Pons (tissue), 1 donor: ENCODE measurements at regions not wholly inside any gene's neighbourhood (a gene's known extent, or its start where the extent isn't known, plus 50 kb on each side); places are given as distances from the start of the nearest gene placed in this dataset.
"Not testable (repeated sequence)": the region's sequence is repeated elsewhere in the genome, so short reads cannot be mapped to it uniquely, and the experiment has no call there.

ENCODE experiments used
- DNase-seq: peaks from one replicate; pipeline ENCODE4 v3.0.0-alpha.2; 2016; ENCODE audit warnings: low spot score

GRCh38 chr10:63848871-63849270 is 327.7 kb downstream of the REEP3 start:
- not testable (repeated sequence) for DNase-seq

- no peak for DNase-seq
Observed at GRCh38 chr10:63862860-63863259, 341.7 kb downstream of the REEP3 start.

DNA sequence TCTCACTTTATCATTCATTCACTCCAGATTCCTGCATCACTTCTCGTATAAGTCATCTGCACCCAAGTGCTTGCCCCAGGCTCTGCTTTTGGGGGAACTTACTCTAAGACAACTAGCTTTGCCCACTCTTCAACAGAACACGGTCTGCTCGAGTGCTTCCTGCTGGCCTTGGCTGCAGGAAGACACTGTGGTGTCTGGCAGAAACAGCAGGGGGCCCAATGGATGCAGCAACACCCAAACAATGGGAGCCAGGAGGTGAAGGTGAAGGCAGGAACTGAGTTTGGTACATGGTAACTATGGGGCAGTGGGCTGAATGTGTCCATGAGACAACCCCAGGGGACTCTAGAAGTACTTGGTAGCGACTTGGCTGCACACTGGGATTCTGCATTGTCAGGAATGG is 344.0 kb downstream of the REEP3 start:
- no peak for DNase-seq

DNA sequence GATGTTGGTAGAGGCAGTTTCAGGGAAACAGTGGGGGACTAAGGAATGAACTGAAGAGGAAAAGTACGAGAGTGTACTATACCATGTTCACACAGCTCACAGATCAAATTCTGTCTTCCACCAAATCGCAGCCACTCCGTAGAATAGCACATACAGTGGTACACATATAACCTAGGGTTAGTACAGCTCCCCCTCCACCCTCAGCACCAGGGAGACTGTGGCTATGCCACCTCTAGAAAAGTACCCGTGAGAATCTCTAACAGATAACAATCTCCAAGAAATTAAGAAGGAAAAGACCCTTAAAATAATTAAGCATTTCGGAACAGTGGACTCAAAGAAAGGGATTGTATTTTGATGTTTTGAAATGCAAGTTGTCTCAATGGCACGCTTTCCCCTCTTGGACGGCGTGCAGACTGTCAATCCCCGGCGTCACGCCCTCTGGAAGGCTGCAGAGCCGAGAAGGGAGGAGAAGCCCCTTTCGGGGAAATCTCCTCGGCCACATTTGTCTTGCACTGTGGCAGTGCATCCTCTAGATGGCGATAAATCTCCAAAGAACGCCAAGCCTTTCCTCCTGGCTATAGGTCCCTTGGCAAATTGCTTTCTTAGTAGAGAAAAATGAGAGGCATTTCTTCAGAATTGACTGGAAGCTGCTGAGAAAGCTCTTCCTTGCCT is 345.0 kb downstream of the REEP3 start:
- DNase-seq = peak; percentile 62

GRCh38 chr10:63866747-63867140 is 345.5 kb downstream of the REEP3 start:
- DNase-seq = no peak

DNA sequence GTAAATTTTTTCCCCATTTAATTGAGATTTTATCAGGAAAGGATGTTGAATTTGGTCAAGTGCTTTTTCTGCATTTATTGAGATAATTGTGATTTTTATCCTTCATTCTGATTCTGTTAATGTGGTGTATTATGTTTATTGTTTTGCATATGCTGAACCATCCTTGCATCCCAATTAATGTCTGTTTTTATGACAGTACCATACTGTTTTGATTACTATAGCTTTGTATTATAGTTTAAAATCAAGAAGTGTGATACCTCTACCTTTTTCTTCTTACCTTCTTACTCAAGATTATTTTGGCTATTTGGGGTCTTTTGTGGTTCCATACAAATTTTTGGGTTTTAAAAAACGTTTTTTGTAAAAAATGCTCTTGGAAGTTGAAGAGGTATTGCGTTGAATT is 357.2 kb downstream of the REEP3 start:
- no peak for DNase-seq

- DNase-seq = no peak
Observed at GRCh38 chr10:63883861-63884260, 362.7 kb downstream of the REEP3 start.

- DNase-seq = no peak
Observed at GRCh38 chr10:63884426-63884825, 363.2 kb downstream of the REEP3 start.

DNA sequence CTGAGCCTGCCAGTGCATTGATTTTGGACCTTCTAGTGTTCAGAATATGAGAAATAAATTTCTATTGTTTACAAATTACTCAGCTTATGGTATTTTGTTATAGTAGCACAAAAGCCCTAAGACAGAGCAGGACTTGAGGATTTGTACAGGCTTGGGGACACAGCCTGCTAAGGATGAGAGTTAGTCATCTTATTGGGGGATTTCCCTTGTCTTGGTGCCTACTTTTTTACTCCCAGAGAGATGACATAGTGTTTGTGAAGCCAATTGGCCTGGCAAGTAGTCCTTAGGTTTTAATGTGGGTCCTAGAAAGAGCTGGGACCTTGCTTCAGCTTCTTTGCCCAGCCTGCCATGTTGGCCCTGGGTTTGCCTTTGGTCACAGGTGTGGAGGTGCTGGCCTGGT is 364.0 kb downstream of the REEP3 start:
- no peak for DNase-seq

DNA sequence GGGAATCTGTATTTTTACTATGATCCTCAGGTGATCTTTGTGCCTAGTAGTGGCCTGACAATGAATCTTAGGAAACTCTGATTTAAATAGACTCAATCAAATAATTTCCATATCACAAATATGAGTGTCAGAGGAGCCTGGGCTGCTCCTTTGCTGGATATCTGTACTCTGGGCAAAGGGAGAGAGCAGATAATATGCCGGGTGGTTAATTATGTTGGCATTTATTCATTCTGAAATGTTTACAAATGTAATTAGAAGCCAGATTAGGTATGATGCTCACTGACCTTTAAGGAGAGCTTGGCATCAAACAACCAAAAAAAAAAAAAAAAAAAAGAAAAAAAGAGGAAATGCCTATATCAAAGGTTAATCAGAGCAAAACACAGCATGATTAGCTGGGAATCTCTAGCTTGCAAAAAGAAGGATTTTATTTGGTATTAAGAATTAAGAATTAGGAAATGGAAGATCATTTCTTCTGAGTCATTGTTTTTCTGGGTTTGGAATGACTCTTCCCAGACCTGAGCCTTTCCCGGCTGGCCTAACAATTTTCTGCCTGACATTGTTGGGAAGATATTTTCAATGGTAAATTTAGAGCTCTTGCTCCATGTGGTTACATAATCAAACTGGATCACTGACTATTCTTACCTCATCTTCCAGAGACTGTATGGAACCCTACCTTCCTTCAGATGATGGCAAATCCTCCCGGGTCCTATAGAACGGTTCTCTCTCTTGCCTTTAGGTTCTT is 365.3 kb downstream of the REEP3 start:
- DNase-seq = no peak

DNA sequence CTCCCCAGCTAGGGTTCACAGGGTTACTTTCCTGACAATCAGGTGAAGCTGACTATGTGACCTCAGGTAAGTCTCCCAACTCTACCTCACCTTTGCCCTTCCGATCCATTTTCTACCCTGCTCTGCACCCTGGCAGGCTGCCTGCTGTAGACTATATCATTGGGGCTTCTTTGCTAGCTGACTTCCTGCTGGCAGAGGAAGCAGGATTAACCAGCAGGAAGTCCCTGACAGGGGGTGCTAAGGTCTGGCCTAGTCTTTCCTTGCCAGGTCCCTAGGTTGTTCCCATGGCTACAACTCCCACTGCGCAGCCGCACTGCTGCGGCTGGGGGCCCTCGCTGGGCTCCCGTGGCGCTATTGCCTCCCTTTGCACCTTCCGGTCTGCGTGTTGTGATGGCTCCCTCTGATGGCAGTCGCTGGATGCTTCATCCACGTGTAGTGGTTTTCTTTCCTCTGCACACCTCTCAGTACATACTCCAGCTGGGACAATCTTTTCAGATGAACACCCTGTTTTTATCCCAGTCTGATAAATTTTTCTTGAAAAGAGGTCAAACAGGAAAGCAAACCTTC is 365.9 kb downstream of the REEP3 start:
- DNase-seq = no peak

GRCh38 chr10:63887600-63888370 is 366.6 kb downstream of the REEP3 start:
- DNase-seq = no peak

- DNase-seq = no peak
Observed at GRCh38 chr10:63889803-63890202, 368.6 kb downstream of the REEP3 start.

GRCh38 chr10:63896992-63897391 is 375.8 kb downstream of the REEP3 start:
- no peak for DNase-seq

DNA sequence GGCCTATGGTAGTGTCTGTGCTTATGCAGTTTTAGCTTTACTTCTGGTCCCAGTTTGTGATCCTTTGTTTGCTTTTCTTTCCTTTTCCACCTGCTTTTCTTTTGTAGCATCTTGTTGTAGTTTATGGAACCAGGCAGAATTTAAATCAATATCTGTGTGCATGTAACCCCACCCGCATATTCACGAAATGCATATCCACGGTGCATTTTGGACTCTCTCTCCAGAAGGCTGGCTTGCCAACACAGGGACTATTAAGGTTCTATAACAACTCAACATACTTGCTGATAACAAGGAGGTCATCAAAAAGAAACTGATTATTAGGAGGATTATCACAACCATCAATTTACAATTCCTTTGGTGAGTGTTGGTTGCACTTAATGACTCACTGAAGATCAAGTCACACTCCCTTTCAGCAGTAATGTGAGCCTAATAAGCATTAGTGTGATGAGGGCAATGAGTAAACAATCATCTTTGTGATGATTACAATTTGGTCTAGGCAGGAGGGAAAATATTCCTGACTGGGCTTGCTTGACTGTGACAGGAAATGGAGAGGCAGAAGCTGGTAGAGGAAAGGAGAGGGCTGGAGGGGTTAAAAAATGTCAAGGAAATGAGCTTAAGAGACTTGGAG is 378.6 kb downstream of the REEP3 start:
- DNase-seq = no peak

DNA sequence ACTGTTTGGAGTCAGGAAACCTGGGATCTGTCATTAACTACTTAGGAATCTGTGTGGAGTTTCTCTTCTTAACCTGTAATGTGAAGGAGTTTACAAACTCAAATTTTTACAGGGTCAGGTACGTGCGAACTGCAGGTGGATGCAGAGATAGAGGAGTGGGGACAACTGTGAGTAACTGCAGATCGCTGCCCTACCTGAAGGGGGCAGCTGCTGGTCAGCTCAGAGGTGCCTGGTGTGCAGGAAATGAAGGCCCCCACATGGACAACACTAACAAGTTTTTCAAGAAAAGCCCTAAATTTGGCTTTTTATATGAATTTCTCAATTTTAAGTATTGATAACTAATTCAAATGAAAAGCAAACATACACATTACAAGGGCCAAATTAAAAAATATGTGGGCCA is 380.0 kb downstream of the REEP3 start:
- DNase-seq = no peak

DNA sequence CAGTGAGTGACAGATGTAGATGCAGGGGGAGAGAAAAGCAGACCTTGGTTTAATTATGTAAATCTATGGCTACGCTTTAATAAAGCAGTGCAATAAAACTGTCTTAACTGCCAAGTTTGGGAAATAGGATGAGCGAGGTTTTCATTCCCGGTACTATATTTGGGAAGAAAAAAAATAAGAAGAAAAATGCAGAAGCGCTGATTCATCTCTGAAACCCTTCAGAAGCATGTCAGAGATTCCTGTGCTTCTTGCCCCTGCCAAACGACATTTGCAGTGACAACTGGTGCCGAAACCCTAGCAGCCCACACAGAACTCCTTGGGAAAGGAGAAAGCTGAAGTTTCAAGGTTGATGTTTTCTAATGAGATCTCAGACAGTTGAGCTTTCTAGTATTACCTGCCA is 380.7 kb downstream of the REEP3 start:
- no peak for DNase-seq

GRCh38 chr10:63910806-63911205 is 389.6 kb downstream of the REEP3 start:
- DNase-seq = no peak

DNA sequence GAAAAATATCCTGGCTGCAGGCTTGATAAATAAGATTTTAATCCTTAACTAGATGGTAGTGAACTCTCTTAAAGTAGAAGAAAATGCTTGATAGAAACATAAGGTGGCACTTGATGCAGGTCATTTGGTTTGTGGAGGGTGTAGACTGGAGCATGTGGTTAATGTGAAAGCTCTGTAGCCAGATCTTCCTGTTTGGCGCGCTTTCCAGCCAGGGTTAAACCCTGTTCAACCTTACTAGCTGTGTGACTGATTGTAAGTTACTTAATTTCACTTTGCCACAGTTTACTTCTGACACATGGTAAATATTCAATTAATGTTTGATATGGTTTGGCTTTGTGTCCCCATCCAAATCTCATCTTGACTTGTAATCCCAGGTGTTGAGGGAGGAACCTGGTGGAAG is 394.0 kb downstream of the REEP3 start:
- no peak for DNase-seq

GRCh38 chr10:63917363-63917762 is 396.2 kb downstream of the REEP3 start:
- peak; percentile 22 for DNase-seq

GRCh38 chr10:63919575-63920279 is 398.5 kb downstream of the REEP3 start:
- peak; percentile 42 for DNase-seq

DNA sequence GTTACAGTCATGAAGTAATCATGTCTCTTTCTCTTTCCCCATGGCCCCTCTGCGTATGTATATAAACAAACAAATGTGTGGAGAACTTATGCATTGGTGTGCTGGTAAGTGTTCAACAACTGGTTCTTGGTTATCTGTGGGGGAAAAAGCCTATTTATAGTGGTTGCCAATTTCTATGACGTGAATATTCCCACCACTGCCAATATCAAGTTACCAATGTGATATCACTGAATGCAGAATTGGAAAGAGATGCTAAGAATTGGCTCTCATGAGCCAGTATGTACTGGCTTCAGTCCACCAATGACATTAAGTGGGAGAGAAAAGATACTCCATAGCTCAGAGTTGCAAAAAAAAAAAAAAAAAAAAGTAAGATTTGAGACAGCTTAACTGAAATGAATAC is 399.7 kb downstream of the REEP3 start:
- DNase-seq = no peak
